AG04449 (cell line): ENCODE measurements at regions not wholly inside any gene's neighbourhood (a gene's known extent, or its start where the extent isn't known, plus 50 kb on each side); places are given as distances from the start of the nearest gene placed in this dataset.

Experiments used
- CTCF ChIA-PET: fragments of 350-600 bp; formaldehyde crosslinking; extraction: SDS; loops from one replicate; lab custom pipeline; 2021; ENCODE audit warnings: antibody characterized with exemption; lab: Yijun Ruan, JAX
- POLR2A ChIA-PET: fragments of 400-600, 350-600 bp; formaldehyde crosslinking; extraction: SDS; loops from one replicate; lab custom pipeline; 2020; ENCODE audit warnings: antibody characterized with exemption, inconsistent platforms; lab: Yijun Ruan, JAX
- DNase-seq: peaks from one replicate; pipeline ENCODE4 v3.0.0-alpha.2; 2010; ENCODE audit warnings: low read depth, low spot score
- H3K4me3 ChIP-seq: 2 replicates; pipeline ENCODE4 v1.5.1; 2011; ENCODE audit warnings: low read depth, mild to moderate bottlenecking, control low read depth, low read length
- CTCF ChIP-seq: IDR thresholded peaks from one replicate; pipeline ENCODE4 v1.5.1; 2011; ENCODE audit warnings: mild to moderate bottlenecking, moderate library complexity, low read length, control low read depth, inconsistent platforms; ENCODE audit not compliant: insufficient read depth; ENCODE audit errors: missing control alignments

- POLR2A ChIA-PET = no interaction called here
Observed at GRCh38 chr16:48001324-48001895, 154.4 kb downstream of the ABCC12 start.

GRCh38 chr16:48000622-48001021, 155.2 kb downstream of the ABCC12 start:
- TF ChIP-seq CTCF = no peak
- ChIA-PET POLR2A (no interaction called here), CTCF (interaction anchor here (1.6 kb wide), 1 partner anchor 54 kb away, joined by 3 read pairs; no protein-coding TSS in a partner anchor)
- no peak for DNase-seq
- H3K4me3 ChIP-seq = no peak overlapping the region

More at GRCh38 chr16:48001324-48001895, 154.4 kb downstream of the ABCC12 start:
- CTCF ChIA-PET = interaction anchor here (1.0 kb wide), 1 partner anchor 10 kb away, joined by 3 read pairs; no protein-coding TSS in a partner anchor
- H3K4me3 ChIP-seq = no peak overlapping the region
- DNase-seq = no peak
- no peak for TF ChIP-seq CTCF

- DNase-seq = no peak
- no peak overlapping the region for H3K4me3 ChIP-seq
- TF ChIP-seq CTCF = no peak
- ChIA-PET POLR2A (no interaction called here), CTCF (interaction anchor here (1.5 to 1.6 kb wide), 2 partner anchors 13 to 55 kb away, joined by 3 read pairs; no protein-coding TSS in a partner anchor)
Observed at GRCh38 chr16:47999595-47999994, 156.2 kb downstream of the ABCC12 start.

- ChIA-PET CTCF (no interaction called here), POLR2A (no interaction called here)
- no peak overlapping the region for H3K4me3 ChIP-seq
- TF ChIP-seq CTCF = no peak
- DNase-seq = no peak
Observed at GRCh38 chr16:47995354-47995753, 160.4 kb downstream of the ABCC12 start.

GRCh38 chr16:47991491-47991890, 164.3 kb downstream of the ABCC12 start:
- TF ChIP-seq CTCF = no peak
- ChIA-PET POLR2A (no interaction called here), CTCF (no interaction called here)
- no peak overlapping the region for H3K4me3 ChIP-seq
- DNase-seq = no peak

GRCh38 chr16:47990676-47991075, 165.1 kb downstream of the ABCC12 start:
- ChIA-PET POLR2A (no interaction called here), CTCF (no interaction called here)
- no peak for TF ChIP-seq CTCF
- H3K4me3 ChIP-seq = no peak overlapping the region
- DNase-seq = no peak
